Activated CD8-positive, alpha-beta memory T cell treated with anti-CD3 and anti-CD28 coated beads, Interleukin-2, amount 10 ng/mL, durations not matched to agents 7 days and 5 days (primary cell): ENCODE measurements at regions not wholly inside any gene's neighbourhood (a gene's known extent, or its start where the extent isn't known, plus 50 kb on each side); places are given as distances from the start of the nearest gene placed in this dataset.
"Not testable (repeated sequence)": the region's sequence is repeated elsewhere in the genome, so short reads cannot be mapped to it uniquely, and the experiment has no call there.

Source experiments
- ATAC-seq: fragments of 150-1000 bp; cut with Tn5 transposase; one replicate; pipeline ENCODE4 v1.10.0; 2021; ENCODE audit warnings: moderate library complexity
- CTCF ChIA-PET: fragments of 350-600 bp; sonication (Branson Sonifier 250); formaldehyde crosslinking; loops from one replicate; lab custom pipeline; 2021; ENCODE audit warnings: antibody characterized with exemption; lab: Charles Lee
- DNase-seq: peaks from one replicate; pipeline ENCODE4 v3.0.0-alpha.2; 2020
- H3K27ac Mint-ChIP-seq: one replicate; pipeline ENCODE4 v1.8.0; 2021; ENCODE audit warnings: mild to moderate bottlenecking, mixed read lengths
- H3K27me3 Mint-ChIP-seq: one replicate; pipeline ENCODE4 v1.8.0; 2021; ENCODE audit warnings: mixed read lengths
- H3K36me3 Mint-ChIP-seq: one replicate; pipeline ENCODE4 v1.8.0; 2021; ENCODE audit warnings: mild to moderate bottlenecking, mixed read lengths
- H3K4me1 Mint-ChIP-seq: one replicate; pipeline ENCODE4 v1.8.0; 2021; ENCODE audit warnings: mixed read lengths
- H3K4me3 Mint-ChIP-seq: one replicate; pipeline ENCODE4 v1.8.0; 2021; ENCODE audit warnings: mild to moderate bottlenecking, moderate library complexity, mixed read lengths
- H3K9me3 Mint-ChIP-seq: one replicate; pipeline ENCODE4 v1.8.0; 2022; ENCODE audit warnings: low read depth, mixed read lengths

DNA sequence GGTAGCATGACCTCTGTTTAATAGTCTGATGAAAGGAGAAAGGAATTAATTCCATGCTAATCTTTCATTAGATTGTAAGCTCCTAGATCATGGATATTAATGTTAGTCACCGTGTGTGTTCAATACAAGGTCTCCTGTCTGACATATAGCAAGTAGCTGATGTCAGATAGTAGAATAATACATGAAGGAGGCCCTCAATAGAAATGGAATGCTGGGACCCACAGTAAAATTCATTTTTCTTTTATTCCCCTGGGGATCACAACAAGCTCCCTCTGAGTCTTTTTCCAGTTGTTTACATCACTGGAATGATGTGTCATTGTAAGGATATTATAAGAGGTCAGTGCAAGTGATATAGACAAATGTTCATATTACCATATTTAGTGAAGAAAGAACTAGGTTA, 240.3 kb upstream of the TRPC7 start:
- ATAC-seq: no peak
- peaks cover 8% of the 10 kb centered on the region for H3K9me3 Mint-ChIP-seq
- H3K4me1 Mint-ChIP-seq: no peaks in the 10 kb centered on the region
- no peak overlapping the region for H3K4me3 Mint-ChIP-seq
- no peak overlapping the region for H3K27ac Mint-ChIP-seq
- H3K27me3 Mint-ChIP-seq: no peaks in the 10 kb centered on the region
- CTCF ChIA-PET: no interaction called here
- no peak for DNase-seq
- no peaks in the 10 kb centered on the region for H3K36me3 Mint-ChIP-seq

DNA sequence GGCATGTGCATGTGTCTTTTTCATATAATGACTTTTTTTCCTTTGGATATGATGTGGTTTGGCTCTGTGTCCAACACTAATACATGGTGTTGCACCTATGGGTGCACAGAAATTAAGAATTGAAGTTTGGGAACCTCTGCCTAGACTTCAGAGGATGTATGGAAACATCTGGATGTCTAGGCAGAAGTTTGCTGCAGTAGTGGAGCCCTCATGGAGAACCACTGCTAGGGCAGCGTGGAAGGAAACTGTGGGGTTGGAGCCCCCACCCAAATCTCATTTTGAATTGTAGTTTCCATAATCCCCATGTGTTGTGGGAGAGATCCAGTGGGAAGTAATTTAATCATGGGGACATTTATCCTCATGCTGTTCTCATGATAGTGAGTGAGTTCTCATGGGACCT, 235.0 kb upstream of the TRPC7 start:
- CTCF ChIA-PET: no interaction called here
- H3K4me3 Mint-ChIP-seq: no peak overlapping the region
- H3K27me3 Mint-ChIP-seq: no peaks in the 10 kb centered on the region
- peaks cover 10% of the 10 kb centered on the region for H3K9me3 Mint-ChIP-seq
- no peaks in the 10 kb centered on the region for H3K36me3 Mint-ChIP-seq
- DNase-seq: no peak
- ATAC-seq: no peak
- no peak overlapping the region for H3K27ac Mint-ChIP-seq
- H3K4me1 Mint-ChIP-seq: no peaks in the 10 kb centered on the region

GRCh38 chr5:136598802-136599404, 233.6 kb upstream of the TRPC7 start:
- Mint-ChIP-seq H3K4me1 (no peaks in the 10 kb centered on the region), H3K9me3 (peaks cover 8% of the 10 kb centered on the region), H3K36me3 (no peaks in the 10 kb centered on the region), H3K27ac (no peak overlapping the region), H3K4me3 (no peak overlapping the region), H3K27me3 (no peaks in the 10 kb centered on the region)
- ATAC-seq (no peak), DNase-seq (no peak)
- CTCF ChIA-PET: no interaction called here

DNA sequence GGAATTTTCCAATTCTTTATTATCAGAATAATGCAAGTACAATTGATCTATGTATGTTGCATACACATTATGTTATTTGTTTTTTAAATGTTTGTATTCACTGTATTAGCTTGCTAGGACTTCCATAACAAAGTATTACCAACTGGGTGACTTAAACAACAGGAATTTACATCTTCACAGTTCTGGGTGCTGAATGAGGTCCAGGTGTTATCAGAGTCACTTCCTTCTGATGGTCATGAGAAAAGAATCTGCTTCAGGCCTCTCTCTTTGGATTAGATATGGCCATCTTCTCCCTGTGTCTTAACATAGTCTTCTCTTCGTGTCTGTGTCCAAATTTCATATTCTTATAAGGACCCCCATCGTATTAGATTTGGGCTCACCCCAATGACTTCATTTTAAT, 229.1 kb upstream of the TRPC7 start:
- Mint-ChIP-seq H3K27me3 (no peaks in the 10 kb centered on the region), H3K4me1 (no peaks in the 10 kb centered on the region), H3K27ac (no peak overlapping the region), H3K36me3 (no peaks in the 10 kb centered on the region), H3K9me3 (peaks cover 2% of the 10 kb centered on the region), H3K4me3 (no peak overlapping the region)
- CTCF ChIA-PET: no interaction called here
- ATAC-seq (no peak), DNase-seq (no peak)

DNA sequence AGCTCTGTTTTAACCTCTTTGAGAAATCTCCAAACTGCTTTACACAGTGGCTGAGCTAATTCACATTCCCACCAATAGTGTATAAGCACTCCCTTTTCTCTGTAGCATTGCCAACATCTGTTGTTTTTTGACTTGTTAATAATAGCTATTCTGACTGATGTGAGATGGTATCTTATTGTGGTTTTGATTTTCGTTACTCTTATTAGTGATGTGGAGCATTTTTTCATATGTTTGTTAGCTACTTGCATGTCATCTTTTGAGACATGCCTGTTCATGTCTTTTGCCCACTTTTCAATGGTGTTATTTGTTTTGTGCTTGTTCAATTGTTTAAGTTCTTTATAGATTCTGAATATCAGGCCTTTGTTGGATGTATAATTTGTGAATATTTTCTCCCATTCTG, 225.2 kb upstream of the TRPC7 start:
- H3K27ac Mint-ChIP-seq: no peak overlapping the region
- no peaks in the 10 kb centered on the region for H3K27me3 Mint-ChIP-seq
- CTCF ChIA-PET: no interaction called here
- no peaks in the 10 kb centered on the region for H3K4me1 Mint-ChIP-seq
- H3K9me3 Mint-ChIP-seq: no peaks in the 10 kb centered on the region
- ATAC-seq (no peak), DNase-seq (no peak)
- H3K36me3 Mint-ChIP-seq: no peaks in the 10 kb centered on the region
- no peak overlapping the region for H3K4me3 Mint-ChIP-seq

- no peaks in the 10 kb centered on the region for H3K4me1 Mint-ChIP-seq
- no peak for ATAC-seq
- H3K4me3 Mint-ChIP-seq: no peak overlapping the region
- CTCF ChIA-PET: no interaction called here
- H3K27ac Mint-ChIP-seq: no peak overlapping the region
- no peaks in the 10 kb centered on the region for H3K9me3 Mint-ChIP-seq
- DNase-seq: no peak
- no peaks in the 10 kb centered on the region for H3K36me3 Mint-ChIP-seq
- no peaks in the 10 kb centered on the region for H3K27me3 Mint-ChIP-seq
Observed at GRCh38 chr5:136586196-136586595, 220.9 kb upstream of the TRPC7 start.

DNA sequence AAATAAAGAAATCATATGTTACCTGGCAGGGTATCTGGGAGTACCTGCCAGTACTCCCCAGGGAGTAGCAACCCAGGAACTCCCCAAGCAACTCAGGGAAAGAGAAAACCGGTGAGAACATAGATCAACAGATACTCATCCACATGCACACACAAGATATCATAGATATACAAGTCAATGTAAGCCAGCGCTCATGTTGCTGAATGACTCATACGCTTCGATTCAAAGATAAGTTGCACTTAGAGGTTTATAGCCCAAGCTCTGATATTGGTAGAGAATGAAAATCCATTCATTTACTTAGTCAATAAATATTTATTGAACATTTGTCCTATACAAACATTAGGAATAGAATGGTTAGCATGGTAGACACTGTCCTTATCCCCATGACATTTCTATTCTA, 219.1 kb upstream of the TRPC7 start:
- ATAC-seq (no peak), DNase-seq (no peak)
- Mint-ChIP-seq H3K4me3 (no peak overlapping the region), H3K4me1 (no peaks in the 10 kb centered on the region), H3K36me3 (no peaks in the 10 kb centered on the region), H3K27ac (no peak overlapping the region), H3K9me3 (no peaks in the 10 kb centered on the region), H3K27me3 (no peaks in the 10 kb centered on the region)
- CTCF ChIA-PET: no interaction called here

DNA sequence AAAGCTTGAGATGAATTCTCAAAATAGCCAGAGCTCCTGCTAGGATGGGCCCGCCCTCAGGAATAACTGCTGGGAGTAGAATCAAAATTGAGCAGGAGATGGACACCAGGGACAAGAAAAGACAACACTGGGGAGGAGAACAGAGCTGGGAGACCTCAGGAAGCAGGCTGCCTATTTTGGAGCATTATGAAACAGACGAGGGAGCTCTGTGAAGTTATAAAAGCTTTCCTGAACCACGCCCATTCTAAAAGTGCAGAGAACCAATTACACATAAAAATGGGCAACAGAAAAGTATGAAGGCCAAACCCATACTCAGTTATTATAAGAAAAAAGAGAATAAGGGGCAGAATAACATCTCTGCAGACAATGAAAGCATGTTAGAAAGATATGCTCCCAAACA, 213.9 kb upstream of the TRPC7 start:
- CTCF ChIA-PET: no interaction called here
- Mint-ChIP-seq H3K4me3 (no peak overlapping the region), H3K27ac (no peak overlapping the region), H3K27me3 (no peaks in the 10 kb centered on the region), H3K9me3 (peaks cover 2% of the 10 kb centered on the region), H3K36me3 (no peaks in the 10 kb centered on the region), H3K4me1 (no peaks in the 10 kb centered on the region)
- ATAC-seq (no peak), DNase-seq (no peak)

GRCh38 chr5:136569875-136570274, 204.5 kb upstream of the TRPC7 start:
- H3K27me3 Mint-ChIP-seq, H3K4me3 Mint-ChIP-seq, ATAC-seq, H3K27ac Mint-ChIP-seq, DNase-seq, CTCF ChIA-PET, H3K9me3 Mint-ChIP-seq, H3K4me1 Mint-ChIP-seq, H3K36me3 Mint-ChIP-seq: not testable (repeated sequence)

GRCh38 chr5:136565457-136565856, 200.1 kb upstream of the TRPC7 start:
- H3K9me3 Mint-ChIP-seq, CTCF ChIA-PET: not testable (repeated sequence)

DNA sequence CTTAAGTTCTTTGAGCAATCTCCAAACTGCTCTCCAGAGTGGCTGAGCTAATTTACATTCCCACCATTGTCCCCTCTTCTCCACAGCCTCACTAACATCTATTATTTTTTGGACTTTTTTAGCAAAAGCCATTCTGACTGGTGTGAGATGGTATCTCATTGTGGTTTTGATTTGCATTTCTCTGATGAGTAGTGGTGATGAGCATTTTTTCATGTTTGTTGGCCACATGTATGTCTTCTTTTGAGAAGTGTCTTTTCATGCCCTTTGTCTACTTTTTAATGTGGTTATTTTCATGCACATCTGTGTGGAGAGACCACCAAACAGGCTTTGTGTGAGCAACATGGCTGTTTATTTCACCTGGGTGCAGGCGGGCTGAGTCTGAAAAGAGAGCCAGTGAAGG, 199.7 kb upstream of the TRPC7 start:
- H3K27me3 Mint-ChIP-seq, H3K9me3 Mint-ChIP-seq, DNase-seq, H3K36me3 Mint-ChIP-seq, H3K4me3 Mint-ChIP-seq, ATAC-seq, H3K27ac Mint-ChIP-seq, CTCF ChIA-PET: not testable (repeated sequence)
- peaks cover 11% of the 10 kb centered on the region for H3K4me1 Mint-ChIP-seq

More at GRCh38 chr5:136565457-136565856, 200.1 kb upstream of the TRPC7 start:
- DNase-seq, H3K4me3 Mint-ChIP-seq, ATAC-seq, H3K27me3 Mint-ChIP-seq, H3K27ac Mint-ChIP-seq, H3K36me3 Mint-ChIP-seq: not testable (repeated sequence)
- H3K4me1 Mint-ChIP-seq: peaks cover 11% of the 10 kb centered on the region

- H3K27ac Mint-ChIP-seq, H3K9me3 Mint-ChIP-seq, CTCF ChIA-PET, H3K4me3 Mint-ChIP-seq, H3K27me3 Mint-ChIP-seq, ATAC-seq, H3K36me3 Mint-ChIP-seq, DNase-seq: not testable (repeated sequence)
- H3K4me1 Mint-ChIP-seq: peaks cover 11% of the 10 kb centered on the region
Observed at GRCh38 chr5:136564431-136564830, 199.1 kb upstream of the TRPC7 start.

GRCh38 chr5:136563489-136563888, 198.1 kb upstream of the TRPC7 start:
- Mint-ChIP-seq H3K27ac (no peak overlapping the region), H3K9me3 (peaks cover 2% of the 10 kb centered on the region), H3K27me3 (no peaks in the 10 kb centered on the region), H3K4me3 (no peak overlapping the region), H3K4me1 (peaks cover 11% of the 10 kb centered on the region), H3K36me3 (peaks cover 2% of the 10 kb centered on the region)
- DNase-seq (no peak), ATAC-seq (no peak)
- CTCF ChIA-PET: no interaction called here

GRCh38 chr5:136560126-136560525, 194.8 kb upstream of the TRPC7 start:
- CTCF ChIA-PET: no interaction called here
- H3K27me3 Mint-ChIP-seq: no peaks in the 10 kb centered on the region
- H3K4me3 Mint-ChIP-seq: no peak overlapping the region
- H3K4me1 Mint-ChIP-seq: peaks cover 10% of the 10 kb centered on the region
- H3K9me3 Mint-ChIP-seq: peaks cover 3% of the 10 kb centered on the region
- H3K36me3 Mint-ChIP-seq: peaks cover 2% of the 10 kb centered on the region
- no peak for DNase-seq
- no peak for ATAC-seq
- no peak overlapping the region for H3K27ac Mint-ChIP-seq

GRCh38 chr5:136559651-136560050, 194.3 kb upstream of the TRPC7 start:
- CTCF ChIA-PET: no interaction called here
- ATAC-seq: no peak
- peaks cover 8% of the 10 kb centered on the region for H3K4me1 Mint-ChIP-seq
- no peak overlapping the region for H3K27ac Mint-ChIP-seq
- H3K9me3 Mint-ChIP-seq: peaks cover 4% of the 10 kb centered on the region
- H3K36me3 Mint-ChIP-seq: peaks cover 2% of the 10 kb centered on the region
- no peak for DNase-seq
- no peaks in the 10 kb centered on the region for H3K27me3 Mint-ChIP-seq
- no peak overlapping the region for H3K4me3 Mint-ChIP-seq
